ENCODE measurements at regions not wholly inside any gene's neighbourhood (a gene's known extent, or its start where the extent isn't known, plus 50 kb on each side); places are given as distances from the start of the nearest gene placed in this dataset.

- Histone ChIP-seq H3K4me1 (no peaks in the 10 kb centered on the region), H3K9me3 (no peaks in the 10 kb centered on the region), H3K4me3 (no peak overlapping the region), H3K27ac (no peak overlapping the region), H3K36me3 (ENCODE audit: insufficient read depth in 1 of 2, low read depth in 1 of 2) (no peaks in the 10 kb centered on the region), H3K27me3 (ENCODE audit: insufficient read depth in 3 of 3, low read length in 2 of 3) (peaks cover 0 to 7% (median 3%) of the 10 kb centered on the region in 3 donors)
- 86 to 89% (median 88%) methylated on average over 8 of the region's 8 CpGs for WGBS, 3 donors
- no peak for TF ChIP-seq CTCF (IDR thresholded peaks at IDR 0.05)
- no peak for DNase-seq
- intact Hi-C loops (cut with DNase I), result no loop called here
- no peak for ATAC-seq
Measured at GRCh38 chr2:235187806-235188205, 236.0 kb downstream of the SH3BP4 start.

GRCh38 chr2:235191486-235191885 lies 239.7 kb downstream of the SH3BP4 start:
- intact Hi-C loops (cut with DNase I), result no loop called here
- no peak for ATAC-seq
- 57 to 64% (median 62%) methylated on average over 15 of the region's 15 CpGs for WGBS, 3 donors

DNA sequence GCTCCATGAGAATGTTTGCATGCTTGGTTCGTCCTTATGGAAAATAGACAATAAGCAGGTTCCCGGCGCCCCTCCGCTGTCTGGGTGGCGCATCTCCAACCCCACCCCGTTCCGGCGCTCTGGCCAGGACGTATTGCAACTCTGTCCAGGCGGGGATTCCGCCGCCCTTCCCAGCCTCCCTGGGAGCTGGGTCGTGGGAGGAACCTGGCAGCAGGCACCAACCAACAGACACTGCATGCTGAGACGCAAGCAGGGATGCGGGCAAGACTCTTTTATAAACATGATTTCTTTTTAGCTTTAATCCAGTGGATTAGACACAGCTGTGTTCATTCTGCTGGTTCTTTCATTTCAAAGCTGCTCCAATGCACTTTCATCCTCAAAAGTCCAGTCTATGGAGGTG lies 240.2 kb downstream of the SH3BP4 start:
- Histone ChIP-seq H3K27me3 (ENCODE audit: insufficient read depth in 3 of 3, low read length in 2 of 3) (peaks cover 0 to 11% (median 3%) of the 10 kb centered on the region in 3 donors), H3K9me3 (no peaks in the 10 kb centered on the region), H3K27ac (no peak overlapping the region), H3K4me1 (no peaks in the 10 kb centered on the region), H3K36me3 (ENCODE audit: insufficient read depth in 1 of 2, low read depth in 1 of 2) (no peaks in the 10 kb centered on the region), H3K4me3 (no peak overlapping the region)
- DNase-seq (no peak), ATAC-seq (no peak)
- no peak for TF ChIP-seq CTCF (IDR thresholded peaks at IDR 0.05)
- intact Hi-C loops (cut with DNase I), result no loop called here
- WGBS, 3 donors, result 34 to 54% (median 50%) methylated on average over 15 of the region's 15 CpGs

More at GRCh38 chr2:235191486-235191885, 239.7 kb downstream of the SH3BP4 start:
- Histone ChIP-seq H3K9me3 (no peaks in the 10 kb centered on the region), H3K27ac (no peak overlapping the region), H3K27me3 (ENCODE audit: insufficient read depth in 3 of 3, low read length in 2 of 3) (peaks cover 0 to 11% (median 3%) of the 10 kb centered on the region in 3 donors), H3K4me1 (no peaks in the 10 kb centered on the region), H3K4me3 (no peak overlapping the region), H3K36me3 (ENCODE audit: insufficient read depth in 1 of 2, low read depth in 1 of 2) (no peaks in the 10 kb centered on the region)
- no peak for DNase-seq
- no peak for TF ChIP-seq CTCF (IDR thresholded peaks at IDR 0.05)

DNA sequence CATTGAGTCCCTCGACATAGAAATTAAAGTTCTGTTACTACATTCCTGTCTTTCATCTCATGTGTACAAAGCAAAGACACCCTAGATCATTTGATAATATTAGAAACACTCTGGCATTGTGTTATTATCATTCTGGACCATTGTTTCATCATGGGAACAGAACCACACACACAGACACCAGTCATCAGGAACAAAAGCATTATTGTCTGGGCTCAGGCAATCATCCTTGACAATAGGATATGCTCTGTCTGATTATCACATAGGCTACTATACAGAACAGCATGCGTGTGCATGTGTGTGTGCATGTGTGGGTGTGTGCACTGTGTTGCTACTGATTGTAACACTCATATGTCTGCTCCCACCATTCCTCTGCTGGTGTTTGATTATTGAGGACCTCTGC lies 242.5 kb downstream of the SH3BP4 start:
- H3K27me3 ChIP-seq (ENCODE audit: insufficient read depth in 3 of 3, low read length in 2 of 3), result peaks cover 0 to 11% (median 6%) of the 10 kb centered on the region in 3 donors
- ATAC-seq (no peak), DNase-seq (no peak)
- no peak overlapping the region for H3K27ac ChIP-seq
- TF ChIP-seq CTCF (IDR thresholded peaks at IDR 0.05), result no peak
- no peaks in the 10 kb centered on the region for H3K4me1 ChIP-seq
- H3K4me3 ChIP-seq, result no peak overlapping the region
- 84 to 95% (median 93%) methylated on average over 2 of the region's 2 CpGs for WGBS, 3 donors
- H3K36me3 ChIP-seq (ENCODE audit: insufficient read depth in 1 of 2, low read depth in 1 of 2), result no peaks in the 10 kb centered on the region
- intact Hi-C loops (cut with DNase I), result no loop called here
- no peaks in the 10 kb centered on the region for H3K9me3 ChIP-seq

DNA sequence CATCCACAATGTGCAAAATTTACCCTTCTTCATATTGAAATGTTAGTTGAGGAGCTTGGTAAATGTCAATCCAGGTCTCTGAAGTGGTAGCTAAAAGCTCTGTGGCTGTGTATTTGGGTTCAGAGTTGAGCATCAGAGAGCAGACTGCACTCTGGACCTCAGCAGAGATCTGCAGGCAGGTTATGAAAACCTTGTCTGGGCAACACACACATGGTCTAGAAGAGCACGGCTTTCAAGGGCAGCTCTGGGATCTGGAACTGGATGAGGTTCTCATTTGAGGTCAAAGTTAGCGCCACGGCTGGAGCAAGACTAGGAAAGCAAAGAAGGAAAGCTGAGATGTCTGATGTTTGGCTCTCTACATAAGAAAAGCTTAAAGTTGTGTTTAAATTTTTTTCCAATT lies 243.0 kb downstream of the SH3BP4 start:
- Histone ChIP-seq H3K27ac (no peak overlapping the region), H3K36me3 (ENCODE audit: insufficient read depth in 1 of 2, low read depth in 1 of 2) (no peaks in the 10 kb centered on the region), H3K27me3 (ENCODE audit: insufficient read depth in 3 of 3, low read length in 2 of 3) (peaks cover 0 to 11% (median 6%) of the 10 kb centered on the region in 3 donors), H3K4me3 (no peak overlapping the region), H3K9me3 (no peaks in the 10 kb centered on the region), H3K4me1 (no peaks in the 10 kb centered on the region)
- intact Hi-C loops (cut with DNase I), result no loop called here
- WGBS, 3 donors, result 39 to 82% (median 74%) methylated on average over 3 of the region's 3 CpGs
- no peak for TF ChIP-seq CTCF (IDR thresholded peaks at IDR 0.05)
- ATAC-seq (no peak), DNase-seq (no peak)
